Lower leg skin (tissue), 4 donors: ENCODE measurements at regions not wholly inside any gene's neighbourhood (a gene's known extent, or its start where the extent isn't known, plus 50 kb on each side); places are given as distances from the start of the nearest gene placed in this dataset.

Source experiments
- DNase-seq, 2 donors: peaks; one replicate each; pipeline ENCODE4 v3.0.0-alpha.2; 2019; ENCODE audit warnings: low spot score in 2 of 2
- H3K4me3 ChIP-seq: fragments of 200-600 bp; sonication (generic); 2 replicates; pipeline ENCODE4 v1.5.1; 2017; ENCODE audit warnings: mild to moderate bottlenecking, low read depth; ENCODE audit not compliant: poor library complexity, severe bottlenecking
- CTCF ChIP-seq, 3 donors: fragments of 450-650 bp; IDR thresholded peaks; one replicate each; pipeline ENCODE4 v1.5.1; 2016; ENCODE audit warnings: antibody characterized with exemption in 3 of 3, mild to moderate bottlenecking in 3 of 3, moderate library complexity in 2 of 3
- POLR2A ChIP-seq, 2 donors: fragments of 450-650 bp; IDR thresholded peaks; one replicate each; pipeline ENCODE4 v1.6.1; 2016 to 2017; ENCODE audit warnings: antibody characterized with exemption in 2 of 2, mild to moderate bottlenecking in 1 of 2, moderate library complexity in 1 of 2
- WGBS, 2 donors: methylation state at CpG; one replicate each; pipeline ENCODE4 v1.1.5; 2018; 5-methylcytosine and 5-hydroxymethylcytosine counted together
- intact Hi-C: fragments of 100-400 bp; cut with DNase I; formaldehyde crosslinking; loops from one replicate; pipeline ENCODE4 v1.15.0; 2023; ENCODE audit warnings: low total_unique reads

DNA sequence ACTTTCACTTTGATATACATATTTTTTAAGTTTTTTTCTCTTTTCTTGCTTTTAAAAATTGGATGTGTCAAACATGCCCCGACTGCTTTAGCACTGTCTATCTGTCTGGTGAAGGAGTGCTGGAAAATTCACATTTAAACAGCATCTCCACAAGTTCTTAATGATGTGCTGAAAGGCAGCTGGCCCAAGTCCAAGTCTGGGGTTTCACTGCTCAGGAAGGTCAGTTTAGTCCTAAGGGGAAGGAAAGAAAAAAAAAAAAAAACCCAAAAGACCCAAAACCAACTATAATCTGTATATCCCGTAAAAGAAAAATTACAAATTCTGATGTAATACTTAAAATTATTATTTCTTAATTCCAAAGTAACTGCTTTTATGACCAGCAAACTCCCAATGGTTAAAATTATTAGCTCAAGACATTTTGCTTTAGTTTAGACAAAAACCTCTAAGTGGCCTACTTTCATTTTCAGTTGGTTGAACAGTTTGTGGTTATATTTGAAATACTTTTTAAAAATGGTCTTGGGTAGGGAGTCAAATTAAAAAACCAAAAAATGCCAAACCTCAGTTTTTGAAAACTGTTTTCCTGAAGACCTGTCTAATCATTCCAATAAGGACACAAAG is 79.5 kb upstream of the PREP start:
- DNase-seq: no peak
- TF ChIP-seq POLR2A (IDR thresholded peaks at IDR 0.05): no peak
- TF ChIP-seq CTCF (IDR thresholded peaks at IDR 0.05): no peak
- intact Hi-C loops: no loop called here
- 36% methylated on average over 2 of the region's 2 CpGs for WGBS, 2 donors
- no peak overlapping the region for H3K4me3 ChIP-seq

DNA sequence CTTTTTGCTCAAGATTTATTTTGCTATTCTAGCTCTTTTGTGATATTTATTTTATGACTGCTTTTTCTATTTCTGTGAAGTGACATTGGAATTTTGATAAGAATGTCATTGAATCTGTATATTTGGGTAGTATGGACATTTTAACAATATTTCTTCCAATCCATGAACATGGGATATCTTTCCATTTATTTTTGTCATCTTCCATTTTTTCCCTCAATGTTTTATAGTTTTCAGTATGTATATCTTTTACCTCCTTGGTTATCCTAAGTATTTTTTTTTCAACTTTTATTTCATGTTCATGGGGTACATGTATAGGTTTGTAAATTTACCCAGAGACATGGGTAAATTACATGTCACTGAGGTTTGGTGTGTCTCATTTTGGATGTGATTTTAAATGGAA is 74.1 kb upstream of the PREP start:
- no peak for TF ChIP-seq CTCF (IDR thresholded peaks at IDR 0.05)
- TF ChIP-seq POLR2A (IDR thresholded peaks at IDR 0.05): no peak
- H3K4me3 ChIP-seq: no peak overlapping the region
- intact Hi-C loops: no loop called here
- DNase-seq: no peak

GRCh38 chr6:105474234-105474633 is 71.4 kb upstream of the PREP start:
- H3K4me3 ChIP-seq: no peak overlapping the region
- intact Hi-C loops: no loop called here
- no peak for DNase-seq
- TF ChIP-seq POLR2A (IDR thresholded peaks at IDR 0.05) (no peak), CTCF (IDR thresholded peaks at IDR 0.05) (no peak)
- 29 to 36% methylated on average over 5 of the region's 5 CpGs for WGBS, 2 donors

- DNase-seq: no peak
- TF ChIP-seq POLR2A (IDR thresholded peaks at IDR 0.05) (no peak), CTCF (IDR thresholded peaks at IDR 0.05) (no peak)
- intact Hi-C loops: no loop called here
- 34 to 44% methylated on average over 2 of the region's 2 CpGs for WGBS, 2 donors
- no peak overlapping the region for H3K4me3 ChIP-seq
Observed at GRCh38 chr6:105469946-105470345, 67.1 kb upstream of the PREP start.

DNA sequence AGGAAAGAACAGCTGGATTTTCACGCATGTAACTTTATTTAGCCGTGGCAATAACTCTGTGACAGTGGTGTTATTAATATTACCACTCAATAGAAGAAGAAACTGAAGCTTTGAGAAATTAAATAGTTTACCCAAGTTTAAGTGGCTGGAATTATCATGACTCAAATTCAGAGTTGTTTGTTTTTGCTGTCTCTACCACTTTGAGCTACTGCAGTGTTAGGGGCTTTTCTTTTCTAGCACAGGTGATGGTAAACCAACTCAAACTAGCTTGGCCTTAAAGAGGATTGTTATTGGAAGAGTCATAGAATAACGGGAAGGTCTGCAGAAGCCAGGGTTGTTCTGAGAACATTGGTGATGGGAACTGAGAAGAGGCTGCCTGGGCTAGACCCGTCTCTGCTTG is 66.0 kb upstream of the PREP start:
- intact Hi-C loops: no loop called here
- DNase-seq: no peak
- no peak for TF ChIP-seq CTCF (IDR thresholded peaks at IDR 0.05)
- no peak for TF ChIP-seq POLR2A (IDR thresholded peaks at IDR 0.05)
- WGBS, 2 donors: 91 to 93% methylated on average over 4 of the region's 4 CpGs
- H3K4me3 ChIP-seq: no peak overlapping the region

DNA sequence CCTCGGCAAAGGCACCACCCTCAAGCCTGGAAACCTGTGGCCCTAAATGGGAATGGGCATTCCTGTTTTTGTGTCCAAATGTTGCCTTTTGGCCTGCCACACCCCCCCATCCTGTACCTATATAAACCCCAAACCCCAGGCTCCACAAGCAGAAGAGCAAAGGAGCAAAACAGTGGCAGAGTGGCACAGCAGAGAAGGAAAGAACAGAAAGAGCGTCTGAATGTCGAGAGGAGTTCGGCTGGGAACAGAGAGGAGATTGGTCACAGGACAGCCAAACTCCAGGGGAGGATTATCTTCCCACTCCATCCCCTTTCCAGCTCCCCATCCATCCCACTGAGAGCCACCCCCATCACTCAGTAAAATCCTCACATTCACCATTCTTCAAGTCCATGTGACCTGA is 58.0 kb upstream of the PREP start:
- no peak overlapping the region for H3K4me3 ChIP-seq
- 89 to 99% methylated on average over 4 of the region's 4 CpGs for WGBS, 2 donors
- intact Hi-C loops: no loop called here
- no peak for DNase-seq
- no peak for TF ChIP-seq POLR2A (IDR thresholded peaks at IDR 0.05)
- no peak for TF ChIP-seq CTCF (IDR thresholded peaks at IDR 0.05)
